ENCODE measurements at regions not wholly inside any gene's neighbourhood (a gene's known extent, or its start where the extent isn't known, plus 50 kb on each side); places are given as distances from the start of the nearest gene placed in this dataset.

- TF ChIP-seq TAF1 (IDR thresholded peaks at IDR 0.05; ENCODE audit: low read depth, low read length), result no peak
- TF ChIP-seq POLR2A (IDR thresholded peaks at IDR 0.05; ENCODE audit: low read depth, low read length), result no peak
- no peak for TF ChIP-seq POLR2AphosphoS5 (IDR thresholded peaks at IDR 0.05; ENCODE audit: low read depth, low read length)
Measured at GRCh38 chr16:50924759-50925545, 183.1 kb downstream of the CYLD start.
